ENCODE measurements at regions not wholly inside any gene's neighbourhood (a gene's known extent, or its start where the extent isn't known, plus 50 kb on each side); places are given as distances from the start of the nearest gene placed in this dataset.

- no TSS peak for BruUV-seq (replicated peaks)
- POLR2A ChIA-PET (ENCODE audit: low non-redundant PET), result no interaction called here
These were observed 63.1 kb upstream of the MEOX2 start for GRCh38 chr7:15749631-15750030.

GRCh38 chr7:15747712-15748111, 61.2 kb upstream of the MEOX2 start:
- H3K27me3 ChIP-seq (replicated peaks; ENCODE audit: insufficient read depth, low read depth, low read length, poor library complexity), result no peaks in the 10 kb centered on the region
- BruUV-seq (replicated peaks), result no TSS peak
- no peaks in the 10 kb centered on the region for H3K4me1 ChIP-seq (ENCODE audit: insufficient read depth, low read length, poor library complexity, severe bottlenecking)
- TF ChIP-seq EZH2 (IDR thresholded peaks at IDR 0.05; ENCODE audit: borderline replicate concordance, low read depth, low read length, poor library complexity, severe bottlenecking), result no peak
- H3K36me3 ChIP-seq (ENCODE audit: insufficient read depth, low read length, poor library complexity, severe bottlenecking), result no peaks in the 10 kb centered on the region
- ChIA-PET POLR2A (ENCODE audit: low non-redundant PET) (no interaction called here), CTCF (no interaction called here)
- no peak for DNase-seq (ENCODE audit: low spot score)
- H3K9me3 ChIP-seq (ENCODE audit: low read depth, low read length, poor library complexity, severe bottlenecking), result no peaks in the 10 kb centered on the region
- H3K4me3 ChIP-seq (ENCODE audit: low read depth, low read length, poor library complexity, severe bottlenecking), result no peak overlapping the region
- intact Hi-C loops (cut with micrococcal nuclease; ENCODE audit: unreplicated experiment), result no loop called here
- no peak overlapping the region for H3K27ac ChIP-seq (ENCODE audit: low read depth, low read length, poor library complexity, severe bottlenecking)

More at GRCh38 chr7:15749631-15750030, 63.1 kb upstream of the MEOX2 start:
- Histone ChIP-seq H3K4me3 (ENCODE audit: low read depth, low read length, poor library complexity, severe bottlenecking) (no peak overlapping the region), H3K9me3 (ENCODE audit: low read depth, low read length, poor library complexity, severe bottlenecking) (no peaks in the 10 kb centered on the region), H3K4me1 (ENCODE audit: insufficient read depth, low read length, poor library complexity, severe bottlenecking) (no peaks in the 10 kb centered on the region), H3K27ac (ENCODE audit: low read depth, low read length, poor library complexity, severe bottlenecking) (no peak overlapping the region), H3K27me3 (replicated peaks; ENCODE audit: insufficient read depth, low read depth, low read length, poor library complexity) (no peaks in the 10 kb centered on the region), H3K36me3 (ENCODE audit: insufficient read depth, low read length, poor library complexity, severe bottlenecking) (no peaks in the 10 kb centered on the region)
- no peak for DNase-seq (ENCODE audit: low spot score)
- TF ChIP-seq CTCF (conservative IDR thresholded peaks at IDR 0.05; ENCODE audit: low read depth, low read length) (no peak), EZH2 (IDR thresholded peaks at IDR 0.05; ENCODE audit: borderline replicate concordance, low read depth, low read length, poor library complexity, severe bottlenecking) (no peak)
- CTCF ChIA-PET, result no interaction called here
- intact Hi-C loops (cut with micrococcal nuclease; ENCODE audit: unreplicated experiment), result no loop called here

GRCh38 chr7:15747301-15747700, 60.8 kb upstream of the MEOX2 start:
- no peaks in the 10 kb centered on the region for H3K4me1 ChIP-seq (ENCODE audit: insufficient read depth, low read length, poor library complexity, severe bottlenecking)
- TF ChIP-seq CTCF (conservative IDR thresholded peaks at IDR 0.05; ENCODE audit: low read depth, low read length) (no peak), EZH2 (IDR thresholded peaks at IDR 0.05; ENCODE audit: borderline replicate concordance, low read depth, low read length, poor library complexity, severe bottlenecking) (no peak)
- intact Hi-C loops (cut with micrococcal nuclease; ENCODE audit: unreplicated experiment), result no loop called here
- ChIA-PET CTCF (no interaction called here), POLR2A (ENCODE audit: low non-redundant PET) (no interaction called here)
- H3K4me3 ChIP-seq (ENCODE audit: low read depth, low read length, poor library complexity, severe bottlenecking), result no peak overlapping the region
- H3K27ac ChIP-seq (ENCODE audit: low read depth, low read length, poor library complexity, severe bottlenecking), result no peak overlapping the region
- peak; percentile 15 for DNase-seq (ENCODE audit: low spot score)
- H3K36me3 ChIP-seq (ENCODE audit: insufficient read depth, low read length, poor library complexity, severe bottlenecking), result no peaks in the 10 kb centered on the region
- BruUV-seq (replicated peaks), result no TSS peak
- H3K27me3 ChIP-seq (replicated peaks; ENCODE audit: insufficient read depth, low read depth, low read length, poor library complexity), result no peaks in the 10 kb centered on the region
- H3K9me3 ChIP-seq (ENCODE audit: low read depth, low read length, poor library complexity, severe bottlenecking), result no peaks in the 10 kb centered on the region

- no peak for TF ChIP-seq EZH2 (IDR thresholded peaks at IDR 0.05; ENCODE audit: borderline replicate concordance, low read depth, low read length, poor library complexity, severe bottlenecking)
- TF ChIP-seq CTCF (conservative IDR thresholded peaks at IDR 0.05; ENCODE audit: low read depth, low read length), result no peak
- Histone ChIP-seq H3K36me3 (ENCODE audit: insufficient read depth, low read length, poor library complexity, severe bottlenecking) (no peaks in the 10 kb centered on the region), H3K4me3 (ENCODE audit: low read depth, low read length, poor library complexity, severe bottlenecking) (no peak overlapping the region), H3K9me3 (ENCODE audit: low read depth, low read length, poor library complexity, severe bottlenecking) (no peaks in the 10 kb centered on the region), H3K27me3 (replicated peaks; ENCODE audit: insufficient read depth, low read depth, low read length, poor library complexity) (no peaks in the 10 kb centered on the region), H3K27ac (ENCODE audit: low read depth, low read length, poor library complexity, severe bottlenecking) (no peak overlapping the region), H3K4me1 (ENCODE audit: insufficient read depth, low read length, poor library complexity, severe bottlenecking) (peaks cover 5% of the 10 kb centered on the region)
- intact Hi-C loops (cut with micrococcal nuclease; ENCODE audit: unreplicated experiment), result loop anchor here (5.0 kb wide), 1 partner anchor 323 kb away; no protein-coding TSS in a partner anchor
- POLR2A ChIA-PET (ENCODE audit: low non-redundant PET), result no interaction called here
- CTCF ChIA-PET, result no interaction called here
- DNase-seq (ENCODE audit: low spot score), result no peak
- no TSS peak for BruUV-seq (replicated peaks)
These were observed 57.5 kb upstream of the MEOX2 start for GRCh38 chr7:15743926-15744480.

Data from A673 (cell line).